Adrenal gland (tissue), 9 donors: ENCODE measurements at regions not wholly inside any gene's neighbourhood (a gene's known extent, or its start where the extent isn't known, plus 50 kb on each side); places are given as distances from the start of the nearest gene placed in this dataset.

ENCODE experiments used
- DNase-seq, 7 donors: peaks; one replicate each; pipeline ENCODE4 v3.0.0-alpha.2; 2019 to 2020
- H3K27ac ChIP-seq, 5 donors: fragments of 200-600 bp; sonication (generic) in 4 of 5; 1 replicate in 3 of 5; 2 replicates in 2 of 5; pipeline versions ENCODE4 v1.5.1 to v1.8.0; 2016 to 2020; ENCODE audit warnings: mild to moderate bottlenecking in 1 of 5
- H3K27me3 ChIP-seq: fragments of 200-600 bp; 2 replicates; pipeline ENCODE4 v1.8.0; 2021
- H3K36me3 ChIP-seq, 2 donors: fragments of 200-600 bp; replicated peaks in 1 of 2; 1 replicate in 1 of 2; 2 replicates in 1 of 2; pipeline versions ENCODE4 v1.5.1 to v1.8.0; 2018 to 2022
- H3K4me1 ChIP-seq, 2 donors: fragments of 200-600 bp; replicated peaks in 1 of 2; 1 replicate in 1 of 2; 2 replicates in 1 of 2; pipeline versions ENCODE4 v1.5.1 to v1.8.0; 2018 to 2021
- H3K4me3 ChIP-seq, 4 donors: fragments of 200-600 bp; sonication (generic) in 3 of 4; one replicate each; pipeline ENCODE4 v1.5.1; 2016 to 2018
- H3K9me3 ChIP-seq, 3 donors: fragments of 200-600 bp; sonication (generic) in 1 of 3; replicated peaks in 1 of 3; 1 replicate in 2 of 3; 2 replicates in 1 of 3; pipeline versions ENCODE4 v1.5.1 to v1.8.0; 2016 to 2021
- CTCF ChIP-seq, 6 experiments: fragments of 450-650 bp in 4 of 6; fragments of 200-600 bp in 2 of 6; sonication (generic) in 1 of 6; IDR thresholded peaks; 1 replicate in 5 of 6; 2 replicates in 1 of 6; pipeline versions ENCODE4 v1.5.1 to v1.8.0; 2016 to 2021; ENCODE audit warnings: antibody characterized with exemption in 6 of 6, mild to moderate bottlenecking in 2 of 6, moderate library complexity in 1 of 6
- POLR2A ChIP-seq, 2 donors: fragments of 450-650 bp; IDR thresholded peaks; one replicate each; pipeline ENCODE4 v1.6.1; 2017; ENCODE audit warnings: antibody characterized with exemption in 2 of 2, mild to moderate bottlenecking in 2 of 2, moderate library complexity in 1 of 2
- WGBS, 4 donors: extraction: QIAGEN DNeasy Blood & Tissue Kit in 2 of 4; methylation state at CpG; one replicate each; pipeline versions ENCODE4 v1.1.5 to v1.1.7; 2013 to 2017; 5-methylcytosine and 5-hydroxymethylcytosine counted together
- intact Hi-C, 2 donors: fragments of 100-400 bp; cut with DNase I; formaldehyde crosslinking; loops; one replicate each; pipeline versions ENCODE4 v1.14.1 to v1.15.0; 2022 to 2023
- donor health status: healthy with polysubstance abuse.
- donor health status: Bipolar disorder and iron deficiency.
- donor health status: DM: yes; HTN: yes; CAD: no.
- donor health status: DM: no; HTN: no; CAD: no.
- donor health status: DM: no; HTN: no; CAD: no.

GRCh38 chr5:99814321-99815063, 720.7 kb upstream of the FAM174A start:
- Histone ChIP-seq H3K27me3 (no peaks in the 10 kb centered on the region), H3K4me1 (no peaks in the 10 kb centered on the region), H3K9me3 (no peaks in the 10 kb centered on the region), H3K4me3 (no peak overlapping the region), H3K36me3 (no peaks in the 10 kb centered on the region), H3K27ac (no peak overlapping the region)
- TF ChIP-seq POLR2A (IDR thresholded peaks at IDR 0.05) (no peak), CTCF (IDR thresholded peaks at IDR 0.05) (no peak)
- WGBS, 4 donors = 31 to 82% (median 46%) methylated on average over 3 of the region's 3 CpGs
- no peak for DNase-seq
- intact Hi-C loops = no loop called here

GRCh38 chr5:99808657-99809230, 726.4 kb upstream of the FAM174A start:
- 47 to 61% (median 48%) methylated on average over 3 of the region's 3 CpGs for whole genome bisulfite sequencing, 4 donors
- Histone ChIP-seq H3K4me1 (no peaks in the 10 kb centered on the region), H3K36me3 (no peaks in the 10 kb centered on the region), H3K27me3 (no peaks in the 10 kb centered on the region), H3K4me3 (no peak overlapping the region), H3K9me3 (no peaks in the 10 kb centered on the region), H3K27ac (no peak overlapping the region)
- no peak for DNase-seq
- intact Hi-C loops = no loop called here
- TF ChIP-seq POLR2A (IDR thresholded peaks at IDR 0.05) (no peak), CTCF (IDR thresholded peaks at IDR 0.05) (no peak)

GRCh38 chr5:99807346-99807745, 727.8 kb upstream of the FAM174A start:
- DNase-seq = no peak

GRCh38 chr5:99795031-99795430, 740.1 kb upstream of the FAM174A start:
- Histone ChIP-seq H3K4me1 (no peaks in the 10 kb centered on the region), H3K36me3 (no peaks in the 10 kb centered on the region), H3K27me3 (no peaks in the 10 kb centered on the region), H3K9me3 (no peaks in the 10 kb centered on the region), H3K27ac (no peak overlapping the region), H3K4me3 (no peak overlapping the region)
- 63 to 84% (median 72%) methylated on average over 2 of the region's 2 CpGs for WGBS, 4 donors
- DNase-seq = no peak
- intact Hi-C loops = no loop called here
- TF ChIP-seq POLR2A (IDR thresholded peaks at IDR 0.05) (no peak), CTCF (IDR thresholded peaks at IDR 0.05) (no peak)

More at GRCh38 chr5:99807346-99807745, 727.8 kb upstream of the FAM174A start:
- H3K27ac ChIP-seq = no peak overlapping the region
- intact Hi-C loops = no loop called here
- H3K9me3 ChIP-seq = no peaks in the 10 kb centered on the region
- H3K27me3 ChIP-seq = no peaks in the 10 kb centered on the region
- no peaks in the 10 kb centered on the region for H3K36me3 ChIP-seq
- no peaks in the 10 kb centered on the region for H3K4me1 ChIP-seq
- TF ChIP-seq CTCF (IDR thresholded peaks at IDR 0.05) (no peak), POLR2A (IDR thresholded peaks at IDR 0.05) (no peak)
- no peak overlapping the region for H3K4me3 ChIP-seq
